OCI-LY1 (cell line): ENCODE measurements at regions not wholly inside any gene's neighbourhood (a gene's known extent, or its start where the extent isn't known, plus 50 kb on each side); places are given as distances from the start of the nearest gene placed in this dataset.
"Not testable (repeated sequence)": the region's sequence is repeated elsewhere in the genome, so short reads cannot be mapped to it uniquely, and the experiment has no call there.

Experiments
- H2AFZ ChIP-seq: fragments of 200-600 bp; sonication (generic), shearing (Covaris generic); 2 replicates; pipeline ENCODE4 v1.6.0; 2014; ENCODE audit warnings: antibody characterized with exemption, mild to moderate bottlenecking, low read length
- H3F3A ChIP-seq: fragments of 200-600 bp; sonication (generic), shearing (Covaris generic); 2 replicates; pipeline ENCODE4 v1.6.0; 2014; ENCODE audit warnings: mild to moderate bottlenecking, antibody characterized with exemption, low read length, moderate library complexity; ENCODE audit not compliant: insufficient read depth
- H3K27ac ChIP-seq: fragments of 200-600 bp; sonication (generic); 2 replicates; pipeline ENCODE4 v1.5.1; 2014; ENCODE audit warnings: low read length, mixed run types, mild to moderate bottlenecking, low read depth; ENCODE audit not compliant: poor library complexity, severe bottlenecking
- H3K27me3 ChIP-seq: fragments of 200-600 bp; sonication (generic); 2 replicates; pipeline ENCODE4 v1.6.0; 2014; ENCODE audit warnings: antibody characterized with exemption, mild to moderate bottlenecking, low read length, moderate library complexity; ENCODE audit not compliant: insufficient read depth
- H3K36me3 ChIP-seq: fragments of 200-600 bp; sonication (generic); 2 replicates; pipeline ENCODE4 v1.6.1; 2014; ENCODE audit warnings: mild to moderate bottlenecking, antibody characterized with exemption, low read length, moderate library complexity, mixed read lengths; ENCODE audit not compliant: insufficient read depth
- H3K4me1 ChIP-seq: fragments of 200-600 bp; sonication (generic); 2 replicates; pipeline ENCODE4 v1.5.1; 2014; ENCODE audit warnings: mild to moderate bottlenecking, low read length, moderate library complexity; ENCODE audit not compliant: insufficient read depth, severe bottlenecking
- H3K4me2 ChIP-seq: fragments of 200-600 bp; sonication (generic), shearing (Covaris generic); 2 replicates; pipeline ENCODE4 v1.6.1; 2014; ENCODE audit warnings: low read length
- H3K4me3 ChIP-seq: fragments of 200-600 bp; sonication (generic); 2 replicates; pipeline ENCODE4 v1.5.1; 2014; ENCODE audit warnings: low read length, low read depth, mild to moderate bottlenecking, mixed read lengths; ENCODE audit not compliant: poor library complexity, severe bottlenecking
- H3K79me2 ChIP-seq: fragments of 200-600 bp; shearing (Covaris generic); 2 replicates; pipeline ENCODE4 v1.6.1; 2016; ENCODE audit warnings: mixed run types, low read length, mixed read lengths; ENCODE audit not compliant: insufficient read depth
- H3K9ac ChIP-seq: fragments of 200-600 bp; sonication (generic), shearing (Covaris generic); 2 replicates; pipeline ENCODE4 v1.6.1; 2014; ENCODE audit warnings: mild to moderate bottlenecking, low read length, mixed read lengths
- H3K9me2 ChIP-seq: fragments of 200-600 bp; sonication (generic), shearing (Covaris generic); 2 replicates; pipeline ENCODE4 v1.6.1; 2014; ENCODE audit warnings: low read depth, mild to moderate bottlenecking, low read length, mixed read lengths
- H3K9me3 ChIP-seq: fragments of 200-600 bp; shearing (Covaris generic); 2 replicates; pipeline ENCODE4 v1.6.1; 2014; ENCODE audit warnings: low read length, mixed read lengths
- H4K20me1 ChIP-seq: fragments of 200-600 bp; sonication (generic), shearing (Covaris generic); 2 replicates; pipeline ENCODE4 v1.6.0; 2016; ENCODE audit warnings: mild to moderate bottlenecking, low read length; ENCODE audit not compliant: insufficient read depth
- EZH2 ChIP-seq: fragments of 200-600 bp; sonication (generic), shearing (Covaris generic); IDR thresholded peaks from 2 replicates; pipeline ENCODE4 v1.8.0; 2017; ENCODE audit warnings: borderline replicate concordance, mixed run types, mild to moderate bottlenecking, antibody characterized with exemption, low read length, moderate library complexity, mixed read lengths
- TF ChIP-seq, protein P1 (sequence below): fragments of 200-600 bp; sonication (generic), shearing (Covaris generic); IDR thresholded peaks from 2 replicates; pipeline ENCODE4 v1.5.1; 2017; ENCODE audit warnings: mild to moderate bottlenecking, antibody characterized with exemption, low read length, moderate library complexity, mixed read lengths

DNA sequence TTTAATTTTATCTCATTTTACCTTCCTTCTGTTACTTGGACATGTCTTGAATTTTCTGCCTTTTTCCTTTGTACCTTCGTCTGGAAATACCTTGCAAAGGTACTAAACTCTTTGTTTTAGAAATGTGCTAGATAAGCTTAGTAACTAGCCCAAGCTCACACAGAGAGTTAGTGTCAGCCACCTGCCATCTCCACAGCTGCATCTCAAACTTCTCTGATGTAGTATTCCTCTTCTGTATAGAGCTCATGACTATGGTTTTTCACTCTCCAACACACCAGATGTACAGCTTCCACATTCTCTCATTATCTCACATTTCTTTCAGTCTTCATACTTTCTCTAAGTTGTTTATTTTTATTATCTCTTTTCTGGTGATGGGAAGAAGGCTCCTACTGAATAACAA is 516.6 kb upstream of the ROBO2 start:
- TF ChIP-seq EZH2, result no peak
- H3K9me2 ChIP-seq, result no peaks in the 10 kb centered on the region

GRCh38 chr3:76525726-76526125 is 514.2 kb upstream of the ROBO2 start:
- no peak for TF ChIP-seq EZH2
- TF ChIP-seq, protein P1, sequence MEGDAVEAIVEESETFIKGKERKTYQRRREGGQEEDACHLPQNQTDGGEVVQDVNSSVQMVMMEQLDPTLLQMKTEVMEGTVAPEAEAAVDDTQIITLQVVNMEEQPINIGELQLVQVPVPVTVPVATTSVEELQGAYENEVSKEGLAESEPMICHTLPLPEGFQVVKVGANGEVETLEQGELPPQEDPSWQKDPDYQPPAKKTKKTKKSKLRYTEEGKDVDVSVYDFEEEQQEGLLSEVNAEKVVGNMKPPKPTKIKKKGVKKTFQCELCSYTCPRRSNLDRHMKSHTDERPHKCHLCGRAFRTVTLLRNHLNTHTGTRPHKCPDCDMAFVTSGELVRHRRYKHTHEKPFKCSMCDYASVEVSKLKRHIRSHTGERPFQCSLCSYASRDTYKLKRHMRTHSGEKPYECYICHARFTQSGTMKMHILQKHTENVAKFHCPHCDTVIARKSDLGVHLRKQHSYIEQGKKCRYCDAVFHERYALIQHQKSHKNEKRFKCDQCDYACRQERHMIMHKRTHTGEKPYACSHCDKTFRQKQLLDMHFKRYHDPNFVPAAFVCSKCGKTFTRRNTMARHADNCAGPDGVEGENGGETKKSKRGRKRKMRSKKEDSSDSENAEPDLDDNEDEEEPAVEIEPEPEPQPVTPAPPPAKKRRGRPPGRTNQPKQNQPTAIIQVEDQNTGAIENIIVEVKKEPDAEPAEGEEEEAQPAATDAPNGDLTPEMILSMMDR, result no peak
- no peak overlapping the region for H3K4me3 ChIP-seq
- H3K79me2 ChIP-seq, result no peaks in the 10 kb centered on the region
- no peaks in the 10 kb centered on the region for H4K20me1 ChIP-seq
- no peak overlapping the region for H3K27ac ChIP-seq
- no peaks in the 10 kb centered on the region for H3F3A ChIP-seq
- no peaks in the 10 kb centered on the region for H3K4me1 ChIP-seq
- H3K9me2 ChIP-seq, result no peaks in the 10 kb centered on the region
- no peaks in the 10 kb centered on the region for H3K27me3 ChIP-seq
- no peak overlapping the region for H2AFZ ChIP-seq
- no peaks in the 10 kb centered on the region for H3K36me3 ChIP-seq
- H3K4me2 ChIP-seq, result no peak overlapping the region
- H3K9me3 ChIP-seq, result no peaks in the 10 kb centered on the region
- no peak overlapping the region for H3K9ac ChIP-seq

More for the DNA sequence above, 516.6 kb upstream of the ROBO2 start:
- Histone ChIP-seq H3K4me2 (no peak overlapping the region), H3K9ac (no peak overlapping the region), H3K27ac (no peak overlapping the region), H3K27me3 (no peaks in the 10 kb centered on the region), H3K4me3 (no peak overlapping the region), H2AFZ (no peak overlapping the region), H3F3A (no peaks in the 10 kb centered on the region), H3K79me2 (no peaks in the 10 kb centered on the region), H4K20me1 (no peaks in the 10 kb centered on the region), H3K4me1 (no peaks in the 10 kb centered on the region), H3K36me3 (no peaks in the 10 kb centered on the region), H3K9me3 (no peaks in the 10 kb centered on the region)

DNA sequence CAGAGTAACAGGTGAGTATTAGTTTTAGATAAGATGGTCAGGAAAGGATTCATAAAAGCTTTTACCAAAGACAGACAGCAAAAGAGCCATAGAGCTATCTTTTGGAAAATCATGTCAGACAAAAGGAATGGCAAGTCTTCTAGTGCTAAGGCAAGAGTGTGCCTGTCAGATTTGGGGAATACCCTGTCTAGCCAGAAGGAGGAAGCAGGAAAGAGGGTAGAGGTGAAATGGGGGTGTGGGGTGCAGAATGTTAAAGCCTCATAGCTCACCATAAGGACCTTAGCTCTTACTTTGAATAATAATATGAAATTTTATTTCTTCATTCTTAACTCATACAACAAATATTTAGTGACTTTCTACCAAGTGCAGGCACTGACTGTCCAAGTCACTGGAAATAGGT is 512.1 kb upstream of the ROBO2 start:
- H3K9me2 ChIP-seq, result no peaks in the 10 kb centered on the region
- H3K27ac ChIP-seq, result no peak overlapping the region
- no peak overlapping the region for H3K4me2 ChIP-seq
- no peaks in the 10 kb centered on the region for H3K4me1 ChIP-seq
- no peak overlapping the region for H3K4me3 ChIP-seq
- no peak overlapping the region for H3K9ac ChIP-seq
- no peaks in the 10 kb centered on the region for H3K36me3 ChIP-seq
- H2AFZ ChIP-seq, result no peak overlapping the region
- no peaks in the 10 kb centered on the region for H4K20me1 ChIP-seq
- H3K27me3 ChIP-seq, result no peaks in the 10 kb centered on the region
- TF ChIP-seq, protein P1, result no peak
- no peak for TF ChIP-seq EZH2
- H3F3A ChIP-seq, result no peaks in the 10 kb centered on the region
- no peaks in the 10 kb centered on the region for H3K9me3 ChIP-seq
- H3K79me2 ChIP-seq, result no peaks in the 10 kb centered on the region

DNA sequence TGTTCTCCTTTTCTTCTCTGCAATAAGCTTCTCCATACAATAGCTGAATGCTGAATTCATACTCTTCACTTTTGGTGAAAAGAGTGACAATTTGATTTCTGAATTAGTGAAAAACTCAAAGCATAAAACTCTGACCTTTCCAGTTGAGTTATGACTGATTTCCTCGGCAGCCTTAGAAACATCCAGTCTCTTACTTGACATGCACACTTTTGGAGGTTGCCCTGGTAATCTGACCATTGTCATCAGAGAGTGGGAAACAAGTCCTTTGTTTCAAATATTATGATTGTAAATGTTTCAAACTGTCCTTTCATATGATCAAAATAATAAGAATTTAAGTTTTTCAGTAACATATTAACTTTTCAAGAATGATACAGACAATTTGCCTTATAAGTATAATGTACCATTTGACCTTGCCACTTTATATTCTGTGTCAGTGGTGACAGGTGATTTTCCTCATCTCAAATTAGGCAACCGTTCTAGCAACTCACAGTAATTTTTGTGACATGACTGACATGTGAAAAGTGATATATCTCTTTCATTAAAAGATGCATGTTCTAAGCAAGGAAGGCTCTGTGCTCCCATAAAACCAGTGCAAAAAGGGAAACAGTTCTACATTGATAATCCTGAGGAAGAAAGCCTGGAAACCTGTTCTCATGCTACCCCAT is 507.6 kb upstream of the ROBO2 start:
- no peaks in the 10 kb centered on the region for H3K36me3 ChIP-seq
- TF ChIP-seq, protein P1, result no peak
- TF ChIP-seq EZH2, result no peak
- H3K9me3 ChIP-seq, result no peaks in the 10 kb centered on the region
- H3K9me2 ChIP-seq, result no peaks in the 10 kb centered on the region
- no peak overlapping the region for H3K9ac ChIP-seq
- no peaks in the 10 kb centered on the region for H3K79me2 ChIP-seq
- no peaks in the 10 kb centered on the region for H3K4me1 ChIP-seq
- no peak overlapping the region for H3K4me2 ChIP-seq
- H3K4me3 ChIP-seq, result no peak overlapping the region
- no peak overlapping the region for H2AFZ ChIP-seq
- H3K27me3 ChIP-seq, result no peaks in the 10 kb centered on the region
- H4K20me1 ChIP-seq, result no peaks in the 10 kb centered on the region
- H3K27ac ChIP-seq, result no peak overlapping the region
- no peaks in the 10 kb centered on the region for H3F3A ChIP-seq

- H3K27ac ChIP-seq, H3K36me3 ChIP-seq, H2AFZ ChIP-seq, H3K27me3 ChIP-seq, H3K4me2 ChIP-seq, H3K9ac ChIP-seq, H3K4me1 ChIP-seq, H3F3A ChIP-seq, H3K9me2 ChIP-seq, H3K4me3 ChIP-seq, H4K20me1 ChIP-seq, H3K79me2 ChIP-seq, H3K9me3 ChIP-seq: not testable (repeated sequence)
Observed at GRCh38 chr3:76533710-76534109, 506.2 kb upstream of the ROBO2 start.
